Spleen (tissue), 11 donors: ENCODE measurements at regions not wholly inside any gene's neighbourhood (a gene's known extent, or its start where the extent isn't known, plus 50 kb on each side); places are given as distances from the start of the nearest gene placed in this dataset.
"Not testable (repeated sequence)": the region's sequence is repeated elsewhere in the genome, so short reads cannot be mapped to it uniquely, and the experiment has no call there.

Experiments used
- DNase-seq: peaks from one replicate; pipeline ENCODE4 v3.0.0-alpha.2; 2020
- H3K27ac ChIP-seq, 8 donors: fragments of 200-600 bp; sonication (generic) in 7 of 8; 1 replicate in 4 of 8; 2 replicates in 4 of 8; pipeline versions ENCODE4 v1.5.0 to v1.8.0; 2016 to 2021; ENCODE audit warnings: inconsistent platforms in 4 of 8, mild to moderate bottlenecking in 4 of 8, moderate library complexity in 1 of 8
- H3K27me3 ChIP-seq, 7 donors: fragments of 200-600 bp; sonication (generic) in 6 of 7; replicated peaks in 1 of 7; 1 replicate in 4 of 7; 2 replicates in 3 of 7; pipeline versions ENCODE4 v1.5.0 to v1.8.0; 2016 to 2021; ENCODE audit warnings: inconsistent platforms in 3 of 7, mild to moderate bottlenecking in 1 of 7
- H3K36me3 ChIP-seq, 6 donors: fragments of 200-600 bp; sonication (generic) in 5 of 6; 1 replicate in 4 of 6; 2 replicates in 2 of 6; pipeline versions ENCODE4 v1.5.0 to v1.8.0; 2016 to 2021; ENCODE audit warnings: inconsistent platforms in 2 of 6
- H3K4me1 ChIP-seq, 6 donors: fragments of 200-600 bp; sonication (generic) in 5 of 6; 1 replicate in 3 of 6; 2 replicates in 3 of 6; pipeline versions ENCODE4 v1.5.0 to v1.8.0; 2016 to 2021; ENCODE audit warnings: inconsistent platforms in 3 of 6
- H3K4me3 ChIP-seq, 8 donors: fragments of 200-600 bp; sonication (generic) in 7 of 8; 1 replicate in 4 of 8; 2 replicates in 4 of 8; pipeline versions ENCODE4 v1.5.0 to v1.8.0; 2016 to 2021; ENCODE audit warnings: inconsistent platforms in 4 of 8, mild to moderate bottlenecking in 4 of 8, moderate library complexity in 2 of 8
- H3K9me3 ChIP-seq, 8 donors: fragments of 200-600 bp; sonication (generic) in 7 of 8; 1 replicate in 4 of 8; 2 replicates in 4 of 8; pipeline versions ENCODE4 v1.5.0 to v1.8.0; 2016 to 2021; ENCODE audit warnings: inconsistent platforms in 4 of 8
- CTCF ChIP-seq, 11 experiments: fragments of 200-600 bp in 7 of 11; fragments of 450-650 bp in 4 of 11; sonication (generic) in 4 of 11; IDR thresholded peaks in 8 of 11; conservative IDR thresholded peaks in 3 of 11; 1 replicate in 7 of 11; 2 replicates in 4 of 11; pipeline versions ENCODE4 v1.4.0 to v1.8.0; 2016 to 2021; ENCODE audit warnings: antibody characterized with exemption in 11 of 11, inconsistent platforms in 4 of 11, mild to moderate bottlenecking in 1 of 11
- POLR2A ChIP-seq, 3 donors: fragments of 450-650 bp; IDR thresholded peaks; one replicate each; pipeline ENCODE4 v1.5.1; 2017; ENCODE audit warnings: antibody characterized with exemption in 3 of 3, mild to moderate bottlenecking in 1 of 3
- POLR2AphosphoS5 ChIP-seq, 3 donors: sonication (generic); formaldehyde crosslinking; IDR thresholded peaks; one replicate each; pipeline ENCODE4 v1.5.1; 2017; ENCODE audit warnings: antibody characterized with exemption in 3 of 3
- WGBS, 5 donors: extraction: QIAGEN DNeasy Blood & Tissue Kit in 3 of 5; methylation state at CpG; one replicate each; pipeline versions ENCODE4 v1.1.5 to v1.1.7; 2013 to 2018; 5-methylcytosine and 5-hydroxymethylcytosine counted together
- intact Hi-C: fragments of 100-400 bp; cut with DNase I; formaldehyde crosslinking; loops from one replicate; pipeline ENCODE4 v1.15.0; 2023; ENCODE audit warnings: low total_unique reads
- donor health status: healthy with polysubstance abuse.
- donor health status: DM: no; HTN: no; CAD: no; lungs with moderate emphysema.
- donor health status: DM: no; HTN: no; CAD: no.
- donor health status: Bipolar disorder and iron deficiency.
- donor health status: healthy.
- donor health status: DM: no; HTN: no; CAD: no.
- donor health status: DM: yes; HTN: yes; CAD: no.

- no peaks in the 10 kb centered on the region for H3K27me3 ChIP-seq
- WGBS, 5 donors = 84 to 95% (median 90%) methylated on average over 5 to 6 of the region's 6 CpGs
- no peak overlapping the region for H3K27ac ChIP-seq
- no peaks in the 10 kb centered on the region for H3K9me3 ChIP-seq
- H3K4me1 ChIP-seq = no peaks in the 10 kb centered on the region
- intact Hi-C loops = no loop called here
- no peak for TF ChIP-seq POLR2AphosphoS5 (IDR thresholded peaks at IDR 0.05)
- TF ChIP-seq POLR2A (IDR thresholded peaks at IDR 0.05) = no peak
- no peak for TF ChIP-seq CTCF (IDR thresholded peaks at IDR 0.05 in 8 of 11, conservative IDR thresholded peaks at IDR 0.05 in 3 of 11)
- no peak overlapping the region for H3K4me3 ChIP-seq
- no peak for DNase-seq
- H3K36me3 ChIP-seq = no peaks in the 10 kb centered on the region
Observed at GRCh38 chr7:13021566-13022300, 334.3 kb downstream of the ARL4A start.

GRCh38 chr7:13024121-13024674, 336.8 kb downstream of the ARL4A start:
- H3K4me1 ChIP-seq = no peaks in the 10 kb centered on the region
- H3K36me3 ChIP-seq = no peaks in the 10 kb centered on the region
- no peak for DNase-seq
- H3K9me3 ChIP-seq = no peaks in the 10 kb centered on the region
- 69 to 88% (median 73%) methylated on average over 1 of the region's 1 CpG for WGBS, 5 donors
- intact Hi-C loops = no loop called here
- no peaks in the 10 kb centered on the region for H3K27me3 ChIP-seq
- H3K4me3 ChIP-seq = no peak overlapping the region
- TF ChIP-seq POLR2A (IDR thresholded peaks at IDR 0.05) = no peak
- no peak for TF ChIP-seq CTCF (IDR thresholded peaks at IDR 0.05 in 8 of 11, conservative IDR thresholded peaks at IDR 0.05 in 3 of 11)
- TF ChIP-seq POLR2AphosphoS5 (IDR thresholded peaks at IDR 0.05) = no peak
- H3K27ac ChIP-seq = no peak overlapping the region

- 76 to 94% (median 90%) methylated on average over 3 of the region's 3 CpGs for WGBS, 5 donors
- not testable (repeated sequence) for H3K4me3 ChIP-seq, DNase-seq
Observed at GRCh38 chr7:13025043-13025442, 337.6 kb downstream of the ARL4A start.

GRCh38 chr7:13027321-13027720, 339.9 kb downstream of the ARL4A start:
- 88 to 96% (median 91%) methylated on average over 2 of the region's 2 CpGs for WGBS, 5 donors
- Histone ChIP-seq H3K9me3 (no peaks in the 10 kb centered on the region), H3K27ac (no peak overlapping the region), H3K27me3 (no peaks in the 10 kb centered on the region), H3K4me1 (no peaks in the 10 kb centered on the region), H3K4me3 (no peak overlapping the region), H3K36me3 (no peaks in the 10 kb centered on the region)
- intact Hi-C loops = no loop called here
- no peak for TF ChIP-seq POLR2AphosphoS5 (IDR thresholded peaks at IDR 0.05)
- DNase-seq = no peak

More at GRCh38 chr7:13025043-13025442, 337.6 kb downstream of the ARL4A start:
- H3K9me3 ChIP-seq, H3K27me3 ChIP-seq, H3K4me1 ChIP-seq, intact Hi-C loops, H3K36me3 ChIP-seq, H3K27ac ChIP-seq: not testable (repeated sequence)

GRCh38 chr7:13028036-13028824, 340.8 kb downstream of the ARL4A start:
- no peaks in the 10 kb centered on the region for H3K36me3 ChIP-seq
- H3K9me3 ChIP-seq = no peaks in the 10 kb centered on the region
- H3K4me1 ChIP-seq = no peaks in the 10 kb centered on the region
- WGBS, 5 donors = 68 to 83% (median 71%) methylated on average over 4 of the region's 4 CpGs
- no peaks in the 10 kb centered on the region for H3K27me3 ChIP-seq
- intact Hi-C loops = no loop called here
- H3K27ac ChIP-seq = no peak overlapping the region
- no peak for DNase-seq
- TF ChIP-seq POLR2AphosphoS5 (IDR thresholded peaks at IDR 0.05) (no peak), CTCF (IDR thresholded peaks at IDR 0.05 in 8 of 11, conservative IDR thresholded peaks at IDR 0.05 in 3 of 11) (no peak), POLR2A (IDR thresholded peaks at IDR 0.05) (no peak)
- no peak overlapping the region for H3K4me3 ChIP-seq
